ENCODE measurements at regions not wholly inside any gene's neighbourhood (a gene's known extent, or its start where the extent isn't known, plus 50 kb on each side); places are given as distances from the start of the nearest gene placed in this dataset.

GRCh38 chr2:196390243-196391148, 219.1 kb upstream of the STK17B start:
- DNase-seq (ENCODE audit: low read depth): peak; percentile 51

DNA sequence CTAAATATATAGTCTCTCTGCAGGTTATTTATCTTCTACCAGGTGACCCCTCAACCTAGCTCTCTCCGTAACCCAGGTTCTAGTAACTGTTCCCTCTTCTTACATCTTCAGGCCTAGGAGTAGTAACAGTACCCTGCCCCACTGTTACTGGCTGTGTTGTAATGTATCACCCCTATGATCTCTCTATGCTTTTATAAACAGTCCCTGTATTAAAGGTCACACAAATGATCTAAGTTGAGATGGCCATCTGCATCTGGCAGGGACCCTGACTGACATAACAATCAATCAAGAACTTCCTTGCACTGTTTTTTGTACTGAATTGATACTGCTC, 219.7 kb upstream of the STK17B start:
- DNase-seq (ENCODE audit: low read depth): no peak

GRCh38 chr2:196399096-196399495, 227.7 kb upstream of the STK17B start:
- DNase-seq (ENCODE audit: low read depth): no peak

DNA sequence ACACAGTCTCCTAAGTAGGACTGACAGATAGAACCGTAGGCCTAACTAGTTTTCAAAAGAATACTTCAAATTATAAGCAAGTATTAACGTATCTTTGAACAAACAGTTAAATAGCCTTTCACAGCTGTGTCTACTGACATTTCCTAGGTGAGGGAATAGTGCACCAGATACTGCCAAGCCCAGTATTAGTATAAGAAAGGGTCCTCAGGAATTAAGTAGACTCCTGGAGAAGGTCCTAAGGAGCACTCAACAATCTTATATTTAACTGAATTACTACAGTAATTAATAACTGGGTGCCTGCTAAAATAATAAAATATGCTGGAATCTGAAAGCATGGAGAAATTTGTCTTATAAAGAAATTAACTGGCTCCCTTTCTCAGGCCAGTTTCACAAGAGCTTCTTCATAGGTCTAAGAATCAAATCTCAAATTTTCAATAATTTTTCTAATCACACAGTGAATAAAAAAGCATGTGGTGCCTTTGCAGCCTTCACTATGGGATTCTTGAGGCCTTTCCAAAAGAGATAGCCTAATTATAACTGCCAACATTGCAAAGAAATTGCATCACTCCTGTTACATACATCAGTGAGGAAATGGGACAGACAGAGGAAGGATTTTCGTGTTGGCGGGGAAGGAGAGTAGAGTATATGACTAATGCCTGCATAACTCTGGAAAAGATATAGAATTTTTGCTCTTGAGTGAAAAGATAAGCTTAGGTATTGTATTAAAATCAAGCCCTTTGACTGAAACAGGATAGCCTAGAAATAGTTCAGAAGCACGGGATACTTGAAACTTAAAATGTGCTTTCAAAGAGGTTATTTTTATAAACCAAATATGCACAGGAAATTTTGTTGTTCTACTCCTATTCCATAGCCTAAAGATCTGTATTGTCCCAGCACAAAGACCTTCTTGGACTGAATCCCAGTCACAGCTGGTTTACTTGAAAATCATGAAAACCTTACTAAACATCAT, 228.6 kb upstream of the STK17B start:
- peak; percentile 96 for DNase-seq (ENCODE audit: low read depth)

DNA sequence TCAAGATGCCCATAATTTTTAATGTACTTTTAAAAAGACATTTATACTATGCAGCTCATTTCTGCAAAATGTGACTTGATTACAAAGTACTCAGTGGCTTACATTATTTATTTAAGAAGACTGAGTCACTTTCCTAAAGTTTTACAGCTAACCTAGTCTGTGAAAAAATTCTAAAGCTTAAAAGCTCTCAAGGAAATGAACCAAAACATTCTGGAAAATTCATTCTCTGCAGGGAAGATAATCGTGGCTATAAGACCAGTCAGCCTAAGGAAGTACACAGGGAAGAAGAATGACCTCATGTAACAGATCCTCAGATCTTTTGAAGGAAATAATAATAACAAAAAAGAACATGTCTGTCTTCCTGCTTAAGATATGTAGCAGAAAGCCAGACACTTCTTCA, 232.1 kb upstream of the STK17B start:
- peak; percentile 33 for DNase-seq (ENCODE audit: low read depth)

DNA sequence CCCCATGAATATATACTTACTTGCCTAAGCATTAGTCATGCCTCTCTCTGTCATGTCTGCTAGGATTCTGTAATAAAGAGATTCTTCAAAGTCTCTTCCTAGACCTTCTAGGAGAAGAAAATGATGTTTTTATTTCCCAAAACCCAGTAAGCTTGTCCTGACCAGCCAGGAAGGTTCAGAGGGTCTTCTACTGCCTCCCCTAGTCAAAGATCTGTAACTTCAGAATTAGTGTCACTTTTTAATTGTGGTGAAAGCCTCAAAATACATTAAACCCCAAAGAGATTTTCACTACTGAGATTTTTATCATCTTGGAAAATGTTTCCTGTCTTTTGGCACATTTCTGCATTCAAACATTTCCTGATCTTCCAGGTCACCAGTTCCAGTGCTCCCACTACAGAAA, 232.9 kb upstream of the STK17B start:
- DNase-seq (ENCODE audit: low read depth): no peak

DNA sequence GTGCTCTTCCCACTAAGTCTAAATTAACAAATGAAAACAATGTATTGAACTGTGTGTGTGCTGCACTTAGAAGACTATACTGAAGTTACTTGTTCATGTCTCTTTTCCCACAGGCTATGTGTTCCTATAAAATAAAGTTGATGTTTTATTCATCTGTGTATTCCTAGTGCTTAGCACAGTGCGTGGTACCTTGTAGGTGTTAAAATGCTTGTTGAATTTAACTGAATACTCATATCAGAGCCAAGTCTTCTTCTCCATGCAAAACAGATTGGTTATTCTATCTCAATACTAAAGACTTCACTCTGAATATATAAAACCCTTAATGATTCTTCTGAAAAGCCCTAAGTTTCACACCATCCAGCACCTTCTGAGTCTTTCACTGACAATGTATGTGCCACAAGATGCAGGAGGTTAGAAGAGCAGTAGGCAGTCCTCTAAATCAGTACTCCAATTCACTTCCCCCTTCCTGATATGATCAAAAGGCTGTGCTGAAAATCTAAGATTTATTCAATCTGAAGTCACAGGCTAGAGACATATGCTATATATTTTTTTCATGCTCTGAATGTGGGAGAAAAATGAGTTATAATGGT, 231.7 kb upstream of the CCDC150 start:
- DNase-seq (ENCODE audit: low read depth): no peak

- DNase-seq (ENCODE audit: low read depth): no peak
Measured at GRCh38 chr2:196409376-196409775, 230.1 kb upstream of the CCDC150 start.

GRCh38 chr2:196410008-196410407, 229.5 kb upstream of the CCDC150 start:
- DNase-seq (ENCODE audit: low read depth): no peak

- DNase-seq (ENCODE audit: low read depth): no peak
Measured at GRCh38 chr2:196413821-196414274, 225.7 kb upstream of the CCDC150 start.

DNA sequence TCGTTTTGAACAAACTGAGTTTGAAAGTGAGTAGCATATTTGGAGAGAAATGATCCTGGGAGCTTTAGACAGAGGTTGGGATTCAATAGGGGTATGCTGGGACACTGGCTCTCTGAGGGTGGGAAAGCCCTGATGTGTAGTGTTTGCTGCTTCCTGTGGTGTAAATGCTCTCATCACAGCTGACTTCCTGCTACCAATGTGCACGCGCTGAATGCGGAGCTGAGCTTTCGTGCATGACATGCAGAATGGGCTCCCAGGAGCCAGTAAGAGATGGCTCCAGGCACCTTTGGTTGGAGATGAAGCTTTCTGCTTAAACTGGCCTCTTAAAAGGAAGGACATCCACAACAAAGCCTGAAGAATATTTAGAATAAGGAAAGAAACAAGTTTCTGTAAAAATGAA, 224.1 kb upstream of the CCDC150 start:
- DNase-seq (ENCODE audit: low read depth): no peak

DNA sequence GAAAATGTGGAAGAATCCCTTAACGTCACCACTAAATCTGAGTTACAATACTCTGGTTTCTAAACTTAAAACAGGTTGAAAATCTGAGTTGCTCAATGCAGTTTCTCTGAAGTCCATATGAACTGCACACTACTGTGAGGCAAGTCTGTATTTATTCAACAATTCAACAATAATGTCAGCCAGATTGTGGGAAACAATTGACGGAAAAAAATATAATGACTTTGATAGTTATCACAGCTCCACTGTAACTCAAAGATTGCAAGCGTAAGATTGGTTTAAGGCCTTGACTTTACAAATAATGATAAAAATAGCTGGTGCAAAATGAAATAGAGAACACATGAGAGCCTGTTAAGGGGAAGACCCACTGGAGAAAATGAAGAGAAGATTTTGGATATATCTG, 219.4 kb upstream of the CCDC150 start:
- DNase-seq (ENCODE audit: low read depth): no peak

DNA sequence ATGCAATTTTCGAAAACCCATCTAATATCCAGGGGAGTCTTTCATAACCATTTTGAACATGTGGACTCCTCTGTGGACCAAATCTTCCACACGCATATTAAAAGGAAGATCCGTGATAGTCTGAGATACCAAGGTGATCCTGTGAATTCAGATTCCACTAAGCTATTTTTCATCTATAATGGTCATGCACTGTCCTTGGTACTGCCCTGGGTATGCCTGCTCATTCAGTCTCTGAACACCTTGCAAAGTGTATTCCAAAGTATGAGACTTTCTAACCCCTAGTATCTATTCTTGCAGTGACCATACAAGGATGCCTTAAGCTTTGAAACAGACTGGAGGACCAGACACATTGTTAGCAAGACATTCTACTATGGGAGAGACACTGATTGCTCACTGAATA, 217.6 kb upstream of the CCDC150 start:
- DNase-seq (ENCODE audit: low read depth): no peak

DNA sequence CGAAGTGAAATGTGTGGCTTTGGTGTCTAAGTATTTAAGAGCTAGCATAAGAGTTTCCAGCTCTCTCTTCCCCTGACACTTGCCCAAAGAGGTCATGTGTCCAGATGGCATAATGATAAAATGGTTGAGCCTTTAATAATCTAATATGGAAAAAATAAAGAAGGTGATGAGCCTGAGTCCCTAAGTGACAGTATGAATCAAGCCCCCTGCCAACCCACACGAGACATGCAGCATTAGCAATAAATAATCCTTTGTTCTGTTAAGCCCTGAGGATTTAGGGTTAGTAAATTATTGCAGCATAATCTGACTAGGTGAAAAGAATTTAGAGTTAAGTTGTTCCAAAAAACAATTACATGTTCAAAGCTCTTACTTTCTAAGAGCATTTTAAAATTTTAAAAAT, 217.2 kb upstream of the CCDC150 start:
- no peak for DNase-seq (ENCODE audit: low read depth)

DNA sequence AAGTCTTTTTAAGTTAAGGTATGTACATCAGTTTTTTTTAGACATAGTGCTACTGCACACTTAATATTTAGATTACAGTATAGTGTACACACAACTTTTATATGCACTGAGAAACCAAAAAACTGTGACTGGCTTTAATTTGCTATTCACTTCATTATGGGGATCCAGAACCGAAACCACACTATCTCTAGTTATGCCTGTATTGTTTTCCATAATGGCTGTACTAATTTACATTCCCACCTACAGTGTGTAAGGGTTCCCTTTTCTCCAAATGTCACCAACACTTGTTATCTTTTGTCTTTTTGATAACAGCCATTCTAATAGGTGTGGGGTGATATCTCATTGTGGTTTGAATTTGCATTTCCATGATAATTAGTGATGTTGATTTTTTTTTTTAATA, 213.4 kb upstream of the CCDC150 start:
- no peak for DNase-seq (ENCODE audit: low read depth)

GRCh38 chr2:196427986-196428634, 211.4 kb upstream of the CCDC150 start:
- no peak for DNase-seq (ENCODE audit: low read depth)

DNA sequence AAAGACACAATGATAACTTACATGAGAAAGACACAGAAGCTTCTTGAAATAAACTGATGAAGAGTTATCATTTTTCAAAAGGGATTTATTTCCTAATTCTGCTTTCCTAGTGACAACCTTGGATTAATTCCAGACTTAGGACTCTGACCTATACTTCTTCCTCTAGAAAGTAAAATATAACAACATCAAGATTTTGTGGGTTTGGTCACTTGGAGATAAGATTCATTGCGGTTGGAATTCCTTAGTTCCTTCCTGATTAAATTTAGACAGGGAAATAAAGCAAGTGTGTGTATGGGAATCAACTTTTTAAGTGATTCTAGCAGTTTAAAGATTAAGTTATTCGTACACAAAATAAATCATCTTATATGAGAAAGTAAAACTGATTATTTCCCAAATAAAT, 208.4 kb upstream of the CCDC150 start:
- peak; percentile 74 for DNase-seq (ENCODE audit: low read depth)

GRCh38 chr2:196431957-196432356, 207.6 kb upstream of the CCDC150 start:
- DNase-seq (ENCODE audit: low read depth): peak; percentile 12

- no peak for DNase-seq (ENCODE audit: low read depth)
Measured at GRCh38 chr2:196433116-196433515, 206.4 kb upstream of the CCDC150 start.

DNA sequence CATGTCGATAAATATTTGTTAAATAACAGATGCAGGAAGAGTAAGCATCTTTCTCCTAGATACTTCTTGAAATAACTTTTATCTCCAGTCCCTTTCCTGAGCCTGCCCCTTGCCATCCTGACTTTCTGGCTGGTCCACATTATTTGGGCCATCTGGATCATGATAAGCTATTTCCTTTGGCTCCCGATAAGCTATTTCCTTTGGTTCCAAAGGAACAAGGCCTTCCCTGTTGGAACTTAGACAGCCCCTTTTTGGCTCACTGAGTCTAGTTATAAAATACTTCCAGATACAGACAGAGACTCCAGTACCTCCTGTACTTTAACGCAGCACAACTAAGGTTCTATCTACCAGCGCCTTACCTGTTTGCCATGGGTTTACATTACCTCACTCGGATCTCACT, 205.3 kb upstream of the CCDC150 start:
- DNase-seq (ENCODE audit: low read depth): no peak

DNA sequence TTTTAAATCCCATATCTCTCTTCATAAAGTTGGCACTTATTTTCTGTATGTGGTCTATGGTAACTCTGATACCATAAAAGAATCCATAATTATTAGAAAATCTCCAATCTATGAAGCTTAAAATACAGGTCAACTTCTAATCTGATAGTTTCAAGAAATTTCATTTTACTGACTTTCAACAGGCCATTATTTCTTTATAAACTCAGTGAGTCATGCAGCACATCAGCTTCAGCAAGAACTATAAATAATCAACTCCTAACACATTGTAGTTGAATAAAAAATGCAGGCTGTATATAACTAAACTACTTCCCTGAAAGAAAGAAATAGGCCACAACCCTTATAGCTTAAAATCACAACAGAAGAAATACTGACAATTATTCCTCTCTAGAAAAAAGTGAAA, 204.3 kb upstream of the CCDC150 start:
- DNase-seq (ENCODE audit: low read depth): peak; percentile 7

- DNase-seq (ENCODE audit: low read depth): no peak
Measured at GRCh38 chr2:196437626-196438025, 201.9 kb upstream of the CCDC150 start.
